ENCODE measurements at regions not wholly inside any gene's neighbourhood (a gene's known extent, or its start where the extent isn't known, plus 50 kb on each side); places are given as distances from the start of the nearest gene placed in this dataset.
A peak's percentile ranks its signal among the peaks of the same experiment; 100 is the strongest.

GRCh38 chr7:49386792-49387191 is 386.6 kb upstream of the VWC2 start:
- H3K36me3 Mint-ChIP-seq: no peaks in the 10 kb centered on the region
- H3K4me3 Mint-ChIP-seq: no peak overlapping the region

GRCh38 chr7:49389871-49390479 is 383.5 kb upstream of the VWC2 start:
- no peak for ATAC-seq (ENCODE audit: low read depth in 2 of 2)
- Histone ChIP-seq H3K27ac (ENCODE audit: insufficient read depth, low read length, poor library complexity, severe bottlenecking) (no peak overlapping the region), H3K4me3 (ENCODE audit: low read depth, low read length) (no peak overlapping the region), H3K9me3 (ENCODE audit: control insufficient read depth in 2 of 2, low read length in 2 of 2) (no peaks in the 10 kb centered on the region), H3K27me3 (ENCODE audit: control insufficient read depth, insufficient read depth, low read length) (no peaks in the 10 kb centered on the region), H3K36me3 (ENCODE audit: control insufficient read depth, insufficient read depth, low read length) (no peaks in the 10 kb centered on the region), H3K4me1 (ENCODE audit: control insufficient read depth, insufficient read depth, low read length, poor library complexity, severe bottlenecking) (no peaks in the 10 kb centered on the region)
- H3K4me1 Mint-ChIP-seq: no peaks in the 10 kb centered on the region
- peaks cover 0 to 14% (median 6%) of the 10 kb centered on the region in 7 donors for H3K9me3 Mint-ChIP-seq
- H3K27me3 Mint-ChIP-seq: no peaks in the 10 kb centered on the region
- no peak for DNase-seq
- peak overlapping the region in 1 of 3 donors; percentile 8 for H3K27ac Mint-ChIP-seq
- no peak overlapping the region for H3K4me3 Mint-ChIP-seq
- no peaks in the 10 kb centered on the region for H3K36me3 Mint-ChIP-seq

More at GRCh38 chr7:49386792-49387191, 386.6 kb upstream of the VWC2 start:
- Histone ChIP-seq H3K27ac (ENCODE audit: insufficient read depth, low read length, poor library complexity, severe bottlenecking) (no peak overlapping the region), H3K4me3 (ENCODE audit: low read depth, low read length) (no peak overlapping the region), H3K4me1 (ENCODE audit: control insufficient read depth, insufficient read depth, low read length, poor library complexity, severe bottlenecking) (no peaks in the 10 kb centered on the region), H3K36me3 (ENCODE audit: control insufficient read depth, insufficient read depth, low read length) (no peaks in the 10 kb centered on the region), H3K27me3 (ENCODE audit: control insufficient read depth, insufficient read depth, low read length) (no peaks in the 10 kb centered on the region), H3K9me3 (ENCODE audit: control insufficient read depth in 2 of 2, low read length in 2 of 2) (no peaks in the 10 kb centered on the region)
- H3K27me3 Mint-ChIP-seq: no peaks in the 10 kb centered on the region
- no peak overlapping the region for H3K27ac Mint-ChIP-seq
- H3K4me1 Mint-ChIP-seq: no peaks in the 10 kb centered on the region
- DNase-seq (no peak), ATAC-seq (ENCODE audit: low read depth in 2 of 2) (no peak)
- peaks cover 0 to 14% (median 4%) of the 10 kb centered on the region in 7 donors for H3K9me3 Mint-ChIP-seq

GRCh38 chr7:49396229-49396628 is 377.2 kb upstream of the VWC2 start:
- no peak overlapping the region for H3K4me3 ChIP-seq (ENCODE audit: low read depth, low read length)
- H3K9me3 ChIP-seq (ENCODE audit: control insufficient read depth in 2 of 2, low read length in 2 of 2): no peaks in the 10 kb centered on the region
- Mint-ChIP-seq H3K27me3 (no peaks in the 10 kb centered on the region), H3K4me3 (no peak overlapping the region), H3K36me3 (no peaks in the 10 kb centered on the region), H3K27ac (no peak overlapping the region), H3K4me1 (no peaks in the 10 kb centered on the region), H3K9me3 (peaks cover 0 to 16% (median 5%) of the 10 kb centered on the region in 7 donors)
- H3K4me1 ChIP-seq (ENCODE audit: control insufficient read depth, insufficient read depth, low read length, poor library complexity, severe bottlenecking): no peaks in the 10 kb centered on the region
- DNase-seq (no peak), ATAC-seq (ENCODE audit: low read depth in 2 of 2) (no peak)
- H3K27ac ChIP-seq (ENCODE audit: insufficient read depth, low read length, poor library complexity, severe bottlenecking): no peak overlapping the region
- H3K27me3 ChIP-seq (ENCODE audit: control insufficient read depth, insufficient read depth, low read length): no peaks in the 10 kb centered on the region
- H3K36me3 ChIP-seq (ENCODE audit: control insufficient read depth, insufficient read depth, low read length): no peaks in the 10 kb centered on the region

GRCh38 chr7:49397750-49398149 is 375.7 kb upstream of the VWC2 start:
- H3K4me1 ChIP-seq (ENCODE audit: control insufficient read depth, insufficient read depth, low read length, poor library complexity, severe bottlenecking): no peaks in the 10 kb centered on the region
- ATAC-seq (ENCODE audit: low read depth in 2 of 2): no peak
- no peak overlapping the region for H3K27ac ChIP-seq (ENCODE audit: insufficient read depth, low read length, poor library complexity, severe bottlenecking)
- no peak overlapping the region for H3K27ac Mint-ChIP-seq
- H3K4me3 Mint-ChIP-seq: no peak overlapping the region
- peaks cover 0 to 19% (median 5%) of the 10 kb centered on the region in 7 donors for H3K9me3 Mint-ChIP-seq
- DNase-seq: no peak
- H3K4me1 Mint-ChIP-seq: no peaks in the 10 kb centered on the region
- no peak overlapping the region for H3K4me3 ChIP-seq (ENCODE audit: low read depth, low read length)
- H3K36me3 ChIP-seq (ENCODE audit: control insufficient read depth, insufficient read depth, low read length): no peaks in the 10 kb centered on the region
- H3K27me3 ChIP-seq (ENCODE audit: control insufficient read depth, insufficient read depth, low read length): no peaks in the 10 kb centered on the region
- no peaks in the 10 kb centered on the region for H3K9me3 ChIP-seq (ENCODE audit: control insufficient read depth in 2 of 2, low read length in 2 of 2)
- H3K27me3 Mint-ChIP-seq: no peaks in the 10 kb centered on the region
- H3K36me3 Mint-ChIP-seq: no peaks in the 10 kb centered on the region

GRCh38 chr7:49398236-49398635 is 375.2 kb upstream of the VWC2 start:
- Histone ChIP-seq H3K27me3 (ENCODE audit: control insufficient read depth, insufficient read depth, low read length) (no peaks in the 10 kb centered on the region), H3K36me3 (ENCODE audit: control insufficient read depth, insufficient read depth, low read length) (no peaks in the 10 kb centered on the region), H3K27ac (ENCODE audit: insufficient read depth, low read length, poor library complexity, severe bottlenecking) (no peak overlapping the region), H3K4me3 (ENCODE audit: low read depth, low read length) (no peak overlapping the region), H3K4me1 (ENCODE audit: control insufficient read depth, insufficient read depth, low read length, poor library complexity, severe bottlenecking) (no peaks in the 10 kb centered on the region), H3K9me3 (ENCODE audit: control insufficient read depth in 2 of 2, low read length in 2 of 2) (no peaks in the 10 kb centered on the region)
- no peak for ATAC-seq (ENCODE audit: low read depth in 2 of 2)
- Mint-ChIP-seq H3K27ac (no peak overlapping the region), H3K27me3 (no peaks in the 10 kb centered on the region), H3K9me3 (peaks cover 0 to 15% (median 5%) of the 10 kb centered on the region in 7 donors), H3K4me1 (no peaks in the 10 kb centered on the region), H3K36me3 (no peaks in the 10 kb centered on the region), H3K4me3 (no peak overlapping the region)
- DNase-seq: no peak

GRCh38 chr7:49398746-49399145 is 374.7 kb upstream of the VWC2 start:
- no peak overlapping the region for H3K27ac Mint-ChIP-seq
- Histone ChIP-seq H3K27ac (ENCODE audit: insufficient read depth, low read length, poor library complexity, severe bottlenecking) (no peak overlapping the region), H3K9me3 (ENCODE audit: control insufficient read depth in 2 of 2, low read length in 2 of 2) (no peaks in the 10 kb centered on the region), H3K27me3 (ENCODE audit: control insufficient read depth, insufficient read depth, low read length) (no peaks in the 10 kb centered on the region), H3K4me1 (ENCODE audit: control insufficient read depth, insufficient read depth, low read length, poor library complexity, severe bottlenecking) (no peaks in the 10 kb centered on the region), H3K4me3 (ENCODE audit: low read depth, low read length) (no peak overlapping the region), H3K36me3 (ENCODE audit: control insufficient read depth, insufficient read depth, low read length) (no peaks in the 10 kb centered on the region)
- ATAC-seq (ENCODE audit: low read depth in 2 of 2): no peak
- H3K36me3 Mint-ChIP-seq: no peaks in the 10 kb centered on the region
- no peaks in the 10 kb centered on the region for H3K27me3 Mint-ChIP-seq
- no peak overlapping the region for H3K4me3 Mint-ChIP-seq
- no peaks in the 10 kb centered on the region for H3K4me1 Mint-ChIP-seq
- peaks cover 0 to 15% (median 5%) of the 10 kb centered on the region in 7 donors for H3K9me3 Mint-ChIP-seq
- DNase-seq: no peak

- Histone ChIP-seq H3K9me3 (ENCODE audit: control insufficient read depth in 2 of 2, low read length in 2 of 2) (no peaks in the 10 kb centered on the region), H3K4me3 (ENCODE audit: low read depth, low read length) (no peak overlapping the region), H3K27ac (ENCODE audit: insufficient read depth, low read length, poor library complexity, severe bottlenecking) (no peak overlapping the region), H3K4me1 (ENCODE audit: control insufficient read depth, insufficient read depth, low read length, poor library complexity, severe bottlenecking) (no peaks in the 10 kb centered on the region), H3K36me3 (ENCODE audit: control insufficient read depth, insufficient read depth, low read length) (no peaks in the 10 kb centered on the region), H3K27me3 (ENCODE audit: control insufficient read depth, insufficient read depth, low read length) (no peaks in the 10 kb centered on the region)
- Mint-ChIP-seq H3K27ac (no peak overlapping the region), H3K4me3 (no peak overlapping the region), H3K4me1 (no peaks in the 10 kb centered on the region), H3K9me3 (peaks cover 0 to 10% (median 8%) of the 10 kb centered on the region in 7 donors), H3K27me3 (no peaks in the 10 kb centered on the region), H3K36me3 (no peaks in the 10 kb centered on the region)
- no peak for ATAC-seq (ENCODE audit: low read depth in 2 of 2)
- DNase-seq: no peak
Observed at GRCh38 chr7:49400891-49401550, 372.4 kb upstream of the VWC2 start.

- Mint-ChIP-seq H3K4me3 (no peak overlapping the region), H3K36me3 (no peaks in the 10 kb centered on the region), H3K4me1 (no peaks in the 10 kb centered on the region), H3K27ac (no peak overlapping the region), H3K9me3 (peaks cover 0 to 7% (median 5%) of the 10 kb centered on the region in 7 donors), H3K27me3 (no peaks in the 10 kb centered on the region)
- H3K27me3 ChIP-seq (ENCODE audit: control insufficient read depth, insufficient read depth, low read length): no peaks in the 10 kb centered on the region
- no peak overlapping the region for H3K4me3 ChIP-seq (ENCODE audit: low read depth, low read length)
- no peak for ATAC-seq (ENCODE audit: low read depth in 2 of 2)
- H3K27ac ChIP-seq (ENCODE audit: insufficient read depth, low read length, poor library complexity, severe bottlenecking): no peak overlapping the region
- H3K4me1 ChIP-seq (ENCODE audit: control insufficient read depth, insufficient read depth, low read length, poor library complexity, severe bottlenecking): no peaks in the 10 kb centered on the region
- no peaks in the 10 kb centered on the region for H3K9me3 ChIP-seq (ENCODE audit: control insufficient read depth in 2 of 2, low read length in 2 of 2)
- no peaks in the 10 kb centered on the region for H3K36me3 ChIP-seq (ENCODE audit: control insufficient read depth, insufficient read depth, low read length)
- DNase-seq: no peak
Observed at GRCh38 chr7:49403844-49404243, 369.6 kb upstream of the VWC2 start.
